ENCODE measurements at regions not wholly inside any gene's neighbourhood (a gene's known extent, or its start where the extent isn't known, plus 50 kb on each side); places are given as distances from the start of the nearest gene placed in this dataset.
"Not testable (repeated sequence)": the region's sequence is repeated elsewhere in the genome, so short reads cannot be mapped to it uniquely, and the experiment has no call there.

DNA sequence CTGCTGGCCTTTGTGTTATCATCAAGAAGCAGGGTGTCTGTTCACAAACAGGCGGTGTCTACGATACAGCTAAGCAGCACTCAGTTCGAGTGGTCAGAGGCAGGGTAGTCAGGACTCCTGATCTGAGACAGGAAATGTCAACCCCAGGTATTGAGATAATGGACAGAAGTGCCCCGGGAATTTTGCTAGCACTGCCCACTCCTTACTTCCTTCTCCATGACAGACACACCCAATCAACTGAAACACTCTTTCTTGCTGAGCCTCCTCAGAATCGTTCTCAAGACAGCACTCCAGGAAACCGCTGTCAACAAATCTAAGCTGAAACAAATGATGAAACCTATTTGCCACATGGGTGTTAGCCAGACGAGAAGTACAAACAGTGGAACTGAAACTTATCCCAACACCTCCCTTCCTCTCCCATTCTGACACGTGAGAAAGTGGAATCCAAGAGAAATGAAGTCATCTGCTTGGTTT lies 109.3 kb downstream of the GTF2IRD2B start:
- DNase-seq, result not testable (repeated sequence)

DNA sequence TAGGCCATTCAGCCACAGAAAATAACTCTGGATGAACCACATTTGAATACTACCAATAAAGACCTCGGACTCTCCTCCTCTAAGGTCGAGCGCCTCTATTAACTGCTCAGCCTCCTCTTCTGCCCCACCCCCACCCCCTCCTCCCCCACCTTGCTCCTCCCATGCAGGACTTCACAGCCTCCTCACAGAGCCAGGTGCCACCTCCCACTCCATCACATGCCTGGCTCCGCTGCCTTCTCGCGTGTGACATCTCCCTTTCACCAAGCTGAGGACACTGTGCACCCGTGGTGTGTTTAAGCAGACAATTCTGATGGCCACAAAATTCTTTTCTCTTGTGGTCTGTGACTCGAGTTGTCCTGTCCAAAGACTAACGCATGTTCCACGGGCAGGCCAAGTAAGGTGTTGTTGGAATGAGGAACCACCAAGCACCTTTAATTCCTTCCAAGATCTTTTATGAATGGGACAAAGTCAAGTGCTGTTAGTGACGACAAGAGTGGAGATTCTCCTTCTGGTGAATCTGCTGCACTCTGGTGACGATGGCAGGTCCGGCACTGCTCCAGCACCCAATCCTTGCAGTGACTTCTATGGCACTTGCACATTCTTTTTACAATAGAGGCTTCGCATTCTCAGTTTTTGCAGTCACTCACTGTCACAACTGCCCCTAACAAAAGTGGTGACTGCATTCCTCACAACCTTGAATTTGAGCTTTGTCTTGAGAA lies 113.1 kb downstream of the GTF2IRD2B start:
- not testable (repeated sequence) for DNase-seq

DNA sequence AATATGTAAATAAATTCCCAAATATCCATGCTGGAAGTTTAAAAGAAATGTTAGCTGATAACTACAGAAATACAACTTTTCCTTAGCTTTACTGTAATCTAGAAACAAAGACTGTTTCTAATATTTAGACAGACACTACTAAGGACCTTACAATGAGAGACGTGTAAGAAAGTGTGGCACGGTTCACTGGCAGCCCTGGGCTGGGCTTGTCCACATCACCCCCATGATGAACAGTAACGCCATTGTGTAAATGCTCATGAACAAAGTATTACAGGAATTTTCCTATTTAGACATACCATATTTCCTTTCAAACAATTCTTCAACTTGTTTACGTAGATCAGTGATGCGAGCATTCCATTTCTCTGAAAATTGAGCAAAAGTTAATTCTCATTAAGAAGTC lies 123.1 kb downstream of the GTF2IRD2B start:
- DNase-seq, result not testable (repeated sequence)

DNA sequence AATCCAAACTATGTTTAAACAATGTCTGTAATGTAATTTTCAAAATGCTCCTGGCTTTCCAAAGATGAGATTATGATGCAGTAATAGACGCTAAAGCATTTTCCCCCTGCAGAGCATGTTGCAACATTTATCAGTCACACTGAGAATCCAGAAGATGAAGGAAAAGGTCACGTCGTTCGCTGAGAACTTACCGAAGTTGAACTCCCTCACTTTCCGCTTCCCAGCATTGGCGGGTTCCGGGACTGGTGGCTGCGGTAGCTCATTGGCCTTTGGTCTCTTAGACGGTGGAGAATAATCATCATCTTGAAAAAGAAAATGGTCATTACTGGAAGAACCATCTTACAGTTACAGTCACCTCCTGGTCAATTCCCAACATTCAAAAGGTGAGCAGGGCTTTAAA lies 124.6 kb downstream of the GTF2IRD2B start:
- not testable (repeated sequence) for DNase-seq

DNA sequence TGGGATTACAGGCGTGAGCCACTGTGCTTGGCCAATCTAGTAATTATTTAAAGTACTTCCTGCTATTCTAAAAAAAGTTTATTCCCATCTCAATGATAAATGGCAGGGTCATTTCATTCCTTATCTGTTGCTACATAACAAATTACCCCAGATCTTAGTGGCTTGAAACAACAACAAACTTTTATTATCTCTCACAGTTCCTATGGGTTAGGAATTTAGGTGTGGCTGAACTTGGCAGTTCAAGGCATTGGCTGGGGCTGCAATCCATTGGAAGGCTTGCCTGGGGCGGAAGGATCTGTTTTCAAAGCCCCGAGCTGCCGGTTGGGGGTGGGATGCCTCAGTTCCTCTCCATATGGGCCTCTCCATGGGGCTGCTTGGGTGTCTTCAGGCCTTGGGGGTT lies 133.7 kb downstream of the GTF2IRD2B start:
- not testable (repeated sequence) for DNase-seq

DNA sequence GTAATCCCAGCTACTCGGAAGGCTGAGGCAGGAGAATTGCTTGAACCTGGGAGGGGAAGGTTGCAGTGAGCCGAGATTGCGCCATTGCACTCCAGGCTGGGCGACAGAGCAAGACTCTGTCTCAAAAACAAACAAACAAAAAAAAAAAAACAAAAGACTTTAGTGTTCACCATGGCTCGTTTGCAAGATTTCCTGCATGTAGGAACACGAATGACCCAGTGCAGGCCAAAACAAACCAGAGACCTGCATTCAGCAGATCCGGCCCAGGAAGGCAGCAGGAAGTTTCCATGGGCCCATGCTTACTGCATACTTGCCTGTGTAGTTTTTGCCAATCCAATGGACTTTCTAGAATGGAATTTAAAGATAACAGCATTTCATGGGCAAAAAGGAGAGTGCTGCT lies 137.2 kb downstream of the GTF2IRD2B start:
- not testable (repeated sequence) for DNase-seq

DNA sequence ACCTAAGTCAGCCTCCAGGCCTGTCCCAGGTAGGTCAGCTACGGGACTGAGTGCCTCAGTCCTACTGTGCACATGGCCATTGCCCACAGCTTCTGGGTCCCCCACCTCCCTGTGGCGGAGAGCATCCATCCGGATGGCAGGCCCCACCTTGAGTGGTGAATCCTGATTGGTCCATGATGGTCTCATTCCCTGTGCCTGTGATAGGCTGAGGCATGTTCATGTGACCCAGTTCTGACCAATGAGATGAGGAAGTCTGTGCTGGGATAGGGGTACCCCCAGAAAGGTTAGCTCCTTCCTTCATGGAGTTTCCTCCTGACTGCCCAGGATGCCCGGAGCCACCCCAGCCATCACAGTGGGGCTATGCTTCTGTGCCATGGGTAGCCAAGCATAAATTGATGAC lies 138.2 kb downstream of the GTF2IRD2B start:
- DNase-seq, result not testable (repeated sequence)

DNA sequence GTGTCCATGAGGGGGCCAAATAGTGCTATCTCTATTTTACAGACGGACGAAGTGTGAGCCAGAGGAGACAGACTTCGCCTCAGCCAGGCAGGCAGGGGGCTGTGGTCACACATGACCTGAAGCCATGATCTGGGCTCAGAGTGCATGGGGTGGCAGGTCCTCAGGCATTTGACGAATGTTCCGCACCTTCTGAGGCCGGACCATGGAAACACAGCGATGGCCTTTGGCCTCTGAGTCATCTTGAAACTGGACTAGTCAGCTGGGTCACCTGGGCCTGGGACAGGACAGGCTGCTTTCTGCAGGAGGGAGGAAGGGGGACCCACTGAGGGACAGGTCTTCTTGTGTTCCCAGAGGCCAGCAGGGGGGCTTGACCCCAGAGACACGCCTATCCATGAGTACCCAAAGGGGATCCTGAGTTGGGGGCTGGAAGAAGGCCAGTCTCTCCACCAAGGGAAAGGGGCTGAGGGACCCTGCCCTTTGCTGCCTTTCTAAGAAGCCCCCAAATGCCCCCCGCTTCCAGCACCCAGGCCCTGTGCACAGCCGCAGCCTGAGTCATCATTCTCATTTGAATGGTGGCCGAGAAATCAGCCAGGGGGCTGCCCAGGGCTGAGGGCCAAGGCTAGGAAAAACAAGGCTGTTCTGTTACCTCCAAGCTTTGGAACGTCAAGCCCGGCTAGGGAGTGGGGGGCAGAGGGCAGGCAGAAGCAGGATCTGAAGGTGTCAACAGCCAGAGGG lies 142.9 kb downstream of the GTF2IRD2B start:
- not testable (repeated sequence) for DNase-seq

DNA sequence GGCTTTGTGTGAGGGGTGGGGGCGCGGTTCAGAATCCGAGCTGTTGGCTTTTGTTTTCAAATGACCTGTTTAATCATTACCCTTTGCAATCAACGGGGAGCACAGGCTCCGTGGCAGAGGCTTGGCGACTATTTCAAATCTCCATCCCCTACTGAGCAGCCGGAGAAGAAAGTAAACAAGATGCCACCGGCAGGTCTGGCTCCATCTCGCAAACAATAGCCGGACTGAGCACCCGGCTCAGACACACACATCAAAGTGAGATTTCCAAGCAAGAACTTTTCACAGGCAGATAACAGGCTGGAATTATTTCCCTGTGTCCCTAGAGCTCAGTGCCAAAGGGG lies 143.4 kb downstream of the GTF2IRD2B start:
- not testable (repeated sequence) for DNase-seq

DNA sequence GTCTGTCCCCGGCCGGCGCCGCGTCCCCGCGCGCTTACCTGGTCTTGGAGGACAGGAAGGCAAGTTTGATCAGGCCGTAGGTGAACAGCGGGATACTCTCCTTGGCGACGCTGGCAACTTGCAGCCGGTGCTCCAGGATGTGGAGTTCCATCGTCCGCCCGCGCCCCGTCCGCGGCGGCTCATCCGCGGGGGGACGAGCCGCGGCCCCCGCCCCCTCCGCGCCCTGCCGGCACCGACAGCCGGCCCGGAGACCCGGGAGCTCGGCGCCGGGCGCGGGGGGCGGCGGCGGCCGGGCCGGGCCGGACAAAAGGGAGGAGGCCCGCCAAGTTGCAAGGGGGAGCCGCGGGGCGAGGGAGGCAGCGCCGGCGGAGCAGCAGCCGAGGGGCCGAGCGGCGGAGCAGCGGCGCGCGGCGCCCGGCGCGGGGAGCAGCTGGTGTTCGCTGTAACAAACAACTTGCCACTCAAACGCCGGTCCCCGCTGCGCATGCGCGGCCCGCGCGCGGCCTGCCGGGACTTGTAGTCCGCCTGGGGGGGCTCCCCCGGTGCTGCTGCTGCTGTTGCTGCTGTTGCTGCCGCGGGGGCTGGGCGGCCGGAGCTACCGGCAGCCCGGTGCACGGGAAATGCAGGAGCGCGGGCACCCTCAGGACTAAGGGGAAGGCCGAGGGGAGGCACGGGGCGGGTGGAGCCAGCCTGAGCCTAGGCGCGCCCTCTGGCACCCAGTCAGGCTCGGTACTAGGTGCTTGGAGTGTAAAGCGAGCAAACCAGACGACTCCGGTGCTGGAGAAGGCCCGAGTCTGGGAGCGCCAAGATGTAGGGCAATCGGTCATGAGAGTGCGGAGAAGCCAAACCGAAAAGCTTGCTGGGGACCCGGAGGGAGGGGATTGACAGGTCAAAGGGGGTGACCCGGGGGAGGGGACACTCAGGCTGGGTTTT lies 145.1 kb downstream of the GTF2IRD2B start:
- peak in 3 of 5 experiments; percentile 16 to 57 (median 50) for DNase-seq

DNA sequence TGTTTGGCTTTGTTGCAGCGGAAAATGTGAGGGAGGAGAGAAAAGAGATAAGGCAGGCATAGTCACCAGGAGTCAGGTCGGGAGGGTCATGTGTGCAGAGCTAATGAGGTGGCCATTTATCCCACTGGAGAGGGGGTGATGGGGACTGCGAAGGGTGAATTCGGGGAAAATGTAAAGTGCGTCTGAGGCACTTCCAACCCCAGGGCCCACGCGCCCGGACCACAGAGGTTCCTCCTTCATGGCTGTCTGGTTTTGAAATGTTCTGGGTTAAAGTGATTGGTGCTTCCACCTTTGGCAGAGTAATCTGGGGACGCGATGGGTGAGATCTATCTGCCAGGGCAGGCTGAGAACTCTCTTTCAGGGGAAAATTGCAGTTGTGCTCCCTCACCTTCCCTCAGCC lies 145.9 kb downstream of the GTF2IRD2B start:
- not testable (repeated sequence) for DNase-seq

DNA sequence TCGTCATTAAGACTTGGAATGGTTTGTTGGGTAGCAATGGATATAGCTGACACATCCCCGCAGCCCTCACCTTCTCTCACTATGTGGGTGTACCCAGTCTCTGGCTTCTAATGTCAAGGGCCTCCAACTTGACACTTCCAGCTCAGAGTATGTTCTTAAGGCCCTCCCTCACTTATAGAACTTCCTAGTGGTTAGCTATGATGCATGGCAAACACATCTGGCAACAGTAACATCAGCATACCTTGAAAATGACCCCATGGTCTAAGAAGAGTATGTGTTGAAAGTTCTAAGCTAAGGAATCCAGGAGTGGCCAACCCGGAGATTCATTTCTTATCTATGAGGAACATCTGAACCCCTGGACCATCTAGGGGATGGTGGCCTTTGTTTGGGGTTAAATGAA lies 151.2 kb downstream of the GTF2IRD2B start:
- not testable (repeated sequence) for DNase-seq

DNA sequence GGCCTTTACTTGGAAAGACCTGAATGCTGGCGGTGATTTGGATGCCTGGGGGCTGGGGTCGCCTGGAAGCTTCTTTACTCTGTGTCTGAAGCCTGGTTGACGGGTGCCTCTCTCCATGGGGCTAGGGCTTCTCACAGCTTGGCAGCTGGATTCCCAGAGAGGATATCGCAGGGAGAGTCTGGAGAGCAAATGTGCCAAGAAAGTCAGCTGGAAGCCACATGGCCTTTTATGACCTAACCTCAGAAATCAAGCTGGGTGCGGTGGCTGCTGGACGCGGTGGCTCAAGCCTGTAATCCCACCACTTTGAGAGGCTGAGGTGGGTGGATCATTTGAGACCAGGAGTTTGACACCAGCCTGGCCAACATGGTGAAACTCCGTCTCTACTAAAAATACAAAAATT lies 147.2 kb upstream of the TRIM73 start:
- not testable (repeated sequence) for DNase-seq

DNA sequence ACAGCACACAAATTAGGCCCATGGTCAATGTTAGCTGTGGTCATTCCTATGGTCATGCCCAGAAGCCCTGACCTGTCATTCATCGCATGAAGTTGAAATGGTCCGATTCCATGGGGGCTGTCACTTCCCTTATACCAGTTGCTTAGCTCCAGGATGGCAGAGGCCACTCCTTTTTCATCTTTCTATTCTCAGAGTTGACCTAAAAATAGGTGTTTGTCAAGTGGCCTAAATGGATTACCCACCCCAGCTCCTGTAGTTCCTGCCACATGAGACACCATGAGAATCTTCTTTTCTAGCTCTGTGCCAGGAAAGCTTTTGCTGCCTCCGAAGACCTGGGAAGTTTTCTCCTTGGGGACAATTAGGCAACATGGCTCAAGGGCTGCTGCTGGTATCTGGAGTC lies 141.2 kb upstream of the TRIM73 start:
- not testable (repeated sequence) for DNase-seq

DNA sequence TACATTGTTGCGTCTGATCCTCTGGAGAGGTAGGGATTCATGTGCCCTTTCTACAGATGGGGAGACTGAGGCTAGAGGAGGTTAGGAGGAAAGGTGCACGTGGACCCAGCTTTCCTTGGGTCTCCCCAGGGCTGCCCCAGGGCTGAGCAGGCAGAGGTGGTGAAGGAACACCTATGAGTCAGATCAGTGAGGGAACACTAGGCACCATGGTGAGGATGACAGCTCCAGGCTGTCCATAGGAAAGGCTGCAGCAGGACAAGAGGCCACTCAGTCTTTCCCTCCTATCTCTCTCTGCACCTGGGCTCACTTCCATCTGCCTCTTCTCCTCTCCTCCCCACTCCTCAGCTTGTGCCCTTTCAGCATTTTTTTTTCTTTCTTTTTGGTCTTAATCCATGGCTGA lies 138.0 kb upstream of the TRIM73 start:
- not testable (repeated sequence) for DNase-seq

DNA sequence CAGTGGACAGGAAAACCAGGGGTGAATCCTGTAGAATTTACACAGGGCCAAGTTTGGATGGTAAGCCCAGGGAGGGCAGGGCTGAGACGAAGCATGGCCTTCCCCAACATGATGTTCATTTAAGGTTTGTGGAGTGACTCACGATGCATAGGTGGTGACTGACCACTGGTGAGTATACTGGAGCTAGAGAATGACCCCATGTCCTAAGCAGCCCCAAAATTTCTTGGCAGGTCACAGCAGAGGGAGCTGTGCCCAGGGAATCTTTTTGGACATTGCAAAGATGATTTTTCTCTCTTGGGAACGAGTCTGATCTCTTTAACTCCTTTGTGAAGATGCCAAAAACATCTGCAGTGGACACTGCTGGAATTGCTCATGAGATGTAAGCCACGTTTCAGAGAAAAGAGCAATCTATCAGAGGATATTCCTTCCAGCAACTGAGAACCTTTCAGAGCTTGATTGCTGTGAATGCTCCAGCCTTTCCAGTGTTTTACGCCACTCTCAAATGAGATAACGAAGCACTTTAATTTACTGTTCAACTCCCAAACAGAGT lies 135.9 kb upstream of the TRIM73 start:
- DNase-seq, result not testable (repeated sequence)

DNA sequence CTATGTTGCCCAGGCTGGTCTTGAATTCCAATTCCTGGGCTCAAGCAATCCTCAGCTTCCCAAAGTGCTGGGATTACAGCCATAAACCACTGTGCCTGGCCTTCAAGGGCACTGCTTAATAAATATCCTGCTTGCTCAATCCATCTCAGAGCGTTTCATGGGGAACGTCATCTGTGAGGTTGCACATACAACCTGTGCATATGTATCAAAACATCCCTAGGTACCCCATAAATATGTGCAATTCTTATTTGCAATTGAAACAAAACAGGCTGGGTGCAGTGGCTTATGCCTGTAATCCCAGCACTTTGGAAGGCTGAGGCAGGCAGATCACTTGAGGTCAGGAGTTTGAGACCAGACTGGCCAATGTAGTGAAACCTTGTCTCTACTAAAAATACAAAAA lies 133.8 kb upstream of the TRIM73 start:
- DNase-seq, result not testable (repeated sequence)

DNA sequence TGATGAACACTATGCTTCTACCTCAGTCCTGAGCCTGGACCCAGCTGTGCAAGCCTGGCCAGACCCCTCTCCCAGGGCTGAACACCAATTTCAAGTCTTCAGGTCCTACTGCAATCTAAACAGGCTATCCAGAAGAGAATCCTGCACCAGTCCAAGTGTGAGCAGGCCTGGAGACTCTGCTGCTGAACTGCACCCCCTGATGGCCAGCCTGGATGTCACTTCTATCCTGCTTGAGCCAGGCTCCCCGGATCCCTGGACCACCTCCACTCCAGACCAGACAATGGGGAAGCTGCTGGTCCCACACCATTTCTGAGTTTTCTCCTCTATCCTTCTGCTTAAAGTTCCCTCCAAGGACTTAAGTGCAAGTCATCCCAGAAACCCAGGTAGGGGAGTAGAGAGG lies 127.3 kb upstream of the TRIM73 start:
- not testable (repeated sequence) for DNase-seq

DNA sequence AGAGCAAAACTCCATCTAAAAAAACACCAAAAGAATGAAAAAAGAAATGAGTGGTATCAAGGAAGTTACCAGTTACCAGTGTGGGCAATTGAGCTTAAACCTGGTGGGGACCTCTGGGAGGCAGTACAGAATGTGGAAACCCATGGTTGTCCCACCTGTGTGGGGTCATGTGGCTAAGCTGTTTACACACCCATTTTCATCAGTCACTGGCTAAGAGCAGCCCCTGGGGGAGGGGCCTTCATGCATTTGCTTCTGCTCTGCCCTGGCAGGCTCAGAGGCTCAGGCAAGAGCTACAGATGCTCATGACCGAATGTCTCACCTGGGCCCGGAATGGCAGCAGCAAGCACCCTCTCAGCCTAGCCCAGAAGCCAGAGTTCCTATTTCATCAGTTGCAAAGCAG lies 126.3 kb upstream of the TRIM73 start:
- not testable (repeated sequence) for DNase-seq

DNA sequence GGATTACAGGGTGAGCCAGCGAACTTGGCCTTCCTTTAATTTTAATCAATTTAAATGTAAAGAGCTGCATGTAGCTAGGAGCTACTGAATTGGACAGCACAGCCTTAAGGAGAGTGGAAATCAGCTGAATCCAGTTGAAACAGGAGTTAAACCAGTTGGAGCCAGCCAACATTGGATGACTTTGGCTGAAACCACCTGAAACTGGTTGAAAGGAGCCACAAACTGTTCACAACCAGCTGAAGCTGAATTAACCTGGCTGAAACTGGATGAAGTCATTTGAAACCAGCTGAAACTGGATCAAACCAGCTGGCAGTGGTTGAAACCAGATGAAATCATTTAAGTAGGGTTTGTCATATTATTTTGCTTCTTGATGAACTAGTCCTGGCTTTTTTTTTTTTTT lies 121.3 kb upstream of the TRIM73 start:
- not testable (repeated sequence) for DNase-seq

Measured in T-helper 2 cell (primary cell).